ENCODE measurements at regions not wholly inside any gene's neighbourhood (a gene's known extent, or its start where the extent isn't known, plus 50 kb on each side); places are given as distances from the start of the nearest gene placed in this dataset.

DNA sequence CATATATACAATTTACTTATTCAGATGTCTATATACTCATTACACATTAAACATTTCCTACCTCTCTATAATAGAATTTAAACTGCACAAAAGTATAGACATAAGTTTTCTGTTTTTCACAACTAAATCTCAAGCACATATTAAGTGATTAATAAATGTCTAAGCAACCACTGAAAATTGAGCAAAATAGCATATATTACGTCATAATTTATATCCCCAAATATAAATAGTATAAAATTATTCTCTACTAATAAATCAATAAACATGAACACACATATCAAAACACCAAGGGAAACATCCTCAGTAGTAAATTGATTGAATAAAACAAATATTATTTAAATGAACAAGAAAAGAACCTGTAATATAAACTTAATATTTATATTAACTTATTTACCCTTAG lies 865.1 kb downstream of the CDH18 start:
- H3K36me3 ChIP-seq (replicated peaks in 1 of 2; ENCODE audit: control insufficient read depth in 1 of 2, insufficient read depth in 2 of 2, low read length in 2 of 2) = no peaks in the 10 kb centered on the region
- no peak overlapping the region for H3K4me3 ChIP-seq (replicated peaks in 1 of 3; ENCODE audit: insufficient read depth in 1 of 3, low read depth in 2 of 3, low read length in 3 of 3)
- H3K79me2 ChIP-seq (ENCODE audit: insufficient read depth, low read length) = no peaks in the 10 kb centered on the region
- no peak for DNase-seq (ENCODE audit: low spot score)
- TF ChIP-seq, protein P1, sequence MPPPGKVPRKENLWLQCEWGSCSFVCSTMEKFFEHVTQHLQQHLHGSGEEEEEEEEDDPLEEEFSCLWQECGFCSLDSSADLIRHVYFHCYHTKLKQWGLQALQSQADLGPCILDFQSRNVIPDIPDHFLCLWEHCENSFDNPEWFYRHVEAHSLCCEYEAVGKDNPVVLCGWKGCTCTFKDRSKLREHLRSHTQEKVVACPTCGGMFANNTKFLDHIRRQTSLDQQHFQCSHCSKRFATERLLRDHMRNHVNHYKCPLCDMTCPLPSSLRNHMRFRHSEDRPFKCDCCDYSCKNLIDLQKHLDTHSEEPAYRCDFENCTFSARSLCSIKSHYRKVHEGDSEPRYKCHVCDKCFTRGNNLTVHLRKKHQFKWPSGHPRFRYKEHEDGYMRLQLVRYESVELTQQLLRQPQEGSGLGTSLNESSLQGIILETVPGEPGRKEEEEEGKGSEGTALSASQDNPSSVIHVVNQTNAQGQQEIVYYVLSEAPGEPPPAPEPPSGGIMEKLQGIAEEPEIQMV (CRISPR knock-in tag; IDR thresholded peaks at IDR 0.05; ENCODE audit: low read depth) = no peak
- no peak for TF ChIP-seq HMGA1 (CRISPR knock-in tag; conservative IDR thresholded peaks at IDR 0.05)
- TF ChIP-seq, protein P2, sequence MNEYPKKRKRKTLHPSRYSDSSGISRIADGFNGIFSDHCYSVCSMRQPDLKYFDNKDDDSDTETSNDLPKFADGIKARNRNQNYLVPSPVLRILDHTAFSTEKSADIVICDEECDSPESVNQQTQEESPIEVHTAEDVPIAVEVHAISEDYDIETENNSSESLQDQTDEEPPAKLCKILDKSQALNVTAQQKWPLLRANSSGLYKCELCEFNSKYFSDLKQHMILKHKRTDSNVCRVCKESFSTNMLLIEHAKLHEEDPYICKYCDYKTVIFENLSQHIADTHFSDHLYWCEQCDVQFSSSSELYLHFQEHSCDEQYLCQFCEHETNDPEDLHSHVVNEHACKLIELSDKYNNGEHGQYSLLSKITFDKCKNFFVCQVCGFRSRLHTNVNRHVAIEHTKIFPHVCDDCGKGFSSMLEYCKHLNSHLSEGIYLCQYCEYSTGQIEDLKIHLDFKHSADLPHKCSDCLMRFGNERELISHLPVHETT (CRISPR knock-in tag; conservative IDR thresholded peaks at IDR 0.05) = no peak
- TF ChIP-seq CREB1 (IDR thresholded peaks at IDR 0.05) = peak; percentile 47; the same call in 1 of the 2 replicates
- no peak for TF ChIP-seq CREB1 (CRISPR knock-in tag; IDR thresholded peaks at IDR 0.05)
- peak; percentile 93 for TF ChIP-seq ATF7 (IDR thresholded peaks at IDR 0.05)
- TF ChIP-seq ATF7 (CRISPR knock-in tag; IDR thresholded peaks at IDR 0.05) = no peak
- ChIA-PET CTCF (ENCODE audit: low intra/inter-chr PET ratio, low total read pairs) (no interaction called here), POLR2A (no interaction called here)
- no peak overlapping the region for H3K9ac ChIP-seq (ENCODE audit: insufficient read depth, low read depth, low read length)
- H3K4me2 ChIP-seq (ENCODE audit: low read depth, low read length) = no peak overlapping the region
- H3K9me3 ChIP-seq (ENCODE audit: low read length) = peaks cover 58% of the 10 kb centered on the region
- no peak overlapping the region for H3K27ac ChIP-seq (ENCODE audit: extremely low read length, insufficient read depth, low read length)
- FAIRE-seq = no peak
- intact Hi-C loops (cut with micrococcal nuclease; ENCODE audit: unreplicated experiment) = no loop called here
- in situ Hi-C loops (cut with HindIII; ENCODE audit: extremely low pct_ligation_motif_present, low pct_unique_long_range_greater_than_20kb) = no loop called here
- H3K4me1 ChIP-seq (ENCODE audit: insufficient read depth, low read length) = no peaks in the 10 kb centered on the region
- no peaks in the 10 kb centered on the region for H4K20me1 ChIP-seq (ENCODE audit: insufficient read depth, low read length)
- no peak overlapping the region for H2AFZ ChIP-seq (ENCODE audit: low read length)
- no peak for ATAC-seq
- BruUV-seq (replicated peaks) = no TSS peak
- no peaks in the 10 kb centered on the region for H3K27me3 ChIP-seq (ENCODE audit: control insufficient read depth in 1 of 2, insufficient read depth in 2 of 2, low read length in 2 of 2)
- 15% methylated on average over 1 of the region's 1 CpG for WGBS (ENCODE audit: low lambda C conversion rate)

All from HepG2 (cell line).